CD14-positive monocyte (primary cell): ENCODE measurements at regions not wholly inside any gene's neighbourhood (a gene's known extent, or its start where the extent isn't known, plus 50 kb on each side); places are given as distances from the start of the nearest gene placed in this dataset.
A peak's percentile ranks its signal among the peaks of the same experiment; 100 is the strongest.

Experiments used
- DNase-seq, 3 donors: peaks; one replicate each; pipeline ENCODE4 v3.0.0-alpha.2; 2011 to 2022
- H2AFZ ChIP-seq: 2 replicates; pipeline ENCODE4 v1.6.0; 2012; ENCODE audit warnings: mild to moderate bottlenecking, low read depth, low read length, inconsistent platforms; ENCODE audit not compliant: insufficient read depth, poor library complexity, severe bottlenecking
- H3K27ac ChIP-seq, 2 donors: 1 replicate in 1 of 2; 2 replicates in 1 of 2; pipeline ENCODE4 v1.5.1; 2012 to 2013; ENCODE audit warnings: low read length in 2 of 2, control low read depth in 1 of 2, inconsistent platforms in 1 of 2, low read depth in 1 of 2, mild to moderate bottlenecking in 1 of 2
- H3K27me3 ChIP-seq, 2 donors: one replicate each; pipeline versions ENCODE4 v1.6.0 to v1.6.1; 2011 to 2013; ENCODE audit warnings: low read length in 2 of 2; ENCODE audit not compliant: control insufficient read depth in 2 of 2, insufficient read depth in 2 of 2
- H3K36me3 ChIP-seq, 2 donors: replicated peaks in 1 of 2; 1 replicate in 1 of 2; 2 replicates in 1 of 2; pipeline versions ENCODE4 v1.5.1 to v1.6.1; 2012 to 2013; ENCODE audit warnings: low read length in 2 of 2, control low read depth in 1 of 2, inconsistent platforms in 1 of 2, mild to moderate bottlenecking in 1 of 2; ENCODE audit not compliant: insufficient read depth in 2 of 2, control insufficient read depth in 1 of 2
- H3K4me1 ChIP-seq, 2 donors: 1 replicate in 1 of 2; 2 replicates in 1 of 2; pipeline versions ENCODE4 v1.5.1 to v1.6.1; 2012 to 2013; ENCODE audit warnings: low read length in 2 of 2, control low read depth in 1 of 2, inconsistent platforms in 1 of 2, mild to moderate bottlenecking in 1 of 2, moderate library complexity in 1 of 2; ENCODE audit not compliant: insufficient read depth in 2 of 2, control insufficient read depth in 1 of 2
- H3K4me2 ChIP-seq: replicated peaks from 2 replicates; pipeline ENCODE3; 2012; ENCODE audit warnings: low read length, moderate library complexity, mild to moderate bottlenecking; ENCODE audit not compliant: poor library complexity, severe bottlenecking; ENCODE audit errors: extremely low read depth
- H3K4me3 ChIP-seq, 3 experiments: fragments of 200-600 bp in 1 of 3; sonication (generic) in 1 of 3; replicated peaks in 1 of 3; 1 replicate in 2 of 3; 2 replicates in 1 of 3; pipeline ENCODE4 v1.5.1; 2011 to 2013; ENCODE audit warnings: low read length in 3 of 3, mild to moderate bottlenecking in 3 of 3, control low read depth in 2 of 3, low read depth in 2 of 3, inconsistent platforms in 1 of 3, moderate library complexity in 1 of 3
- H3K79me2 ChIP-seq: 2 replicates; pipeline ENCODE4 v1.6.0; 2012; ENCODE audit warnings: mild to moderate bottlenecking, control low read depth, inconsistent platforms, low read length, moderate library complexity; ENCODE audit not compliant: insufficient read depth
- H3K9ac ChIP-seq: 2 replicates; pipeline ENCODE4 v1.6.0; 2017; ENCODE audit warnings: low read length, mild to moderate bottlenecking; ENCODE audit not compliant: insufficient read depth, poor library complexity, severe bottlenecking
- H3K9me3 ChIP-seq, 2 donors: replicated peaks in 1 of 2; 1 replicate in 1 of 2; 2 replicates in 1 of 2; pipeline versions ENCODE4 v1.5.1 to v1.6.1; 2012 to 2013; ENCODE audit warnings: low read length in 2 of 2, control low read depth in 1 of 2; ENCODE audit not compliant: control insufficient read depth in 1 of 2, insufficient read depth in 1 of 2
- H4K20me1 ChIP-seq: 2 replicates; pipeline ENCODE4 v1.6.0; 2012; ENCODE audit warnings: mild to moderate bottlenecking, low read length, control low read depth, moderate library complexity; ENCODE audit not compliant: insufficient read depth
- H3K27ac Mint-ChIP-seq, 7 donors: one replicate each; pipeline ENCODE4 v1.8.0; 2020; ENCODE audit warnings: mild to moderate bottlenecking in 7 of 7, mixed read lengths in 7 of 7, moderate library complexity in 6 of 7, inconsistent platforms in 2 of 7
- H3K27me3 Mint-ChIP-seq, 3 donors: one replicate each; pipeline ENCODE4 v1.8.0; 2021 to 2022; ENCODE audit warnings: low read depth in 3 of 3, mild to moderate bottlenecking in 3 of 3, mixed read lengths in 3 of 3, moderate library complexity in 3 of 3, inconsistent platforms in 1 of 3
- H3K36me3 Mint-ChIP-seq, 2 donors: one replicate each; pipeline ENCODE4 v1.8.0; 2020; ENCODE audit warnings: mixed read lengths in 2 of 2, inconsistent platforms in 1 of 2, mild to moderate bottlenecking in 1 of 2
- H3K4me1 Mint-ChIP-seq: one replicate; pipeline ENCODE4 v1.8.0; 2020; ENCODE audit warnings: mild to moderate bottlenecking, mixed read lengths
- H3K4me3 Mint-ChIP-seq, 2 donors: one replicate each; pipeline ENCODE4 v1.8.0; 2020; ENCODE audit warnings: mild to moderate bottlenecking in 2 of 2, mixed read lengths in 2 of 2, moderate library complexity in 1 of 2
- H3K9me3 Mint-ChIP-seq, 7 donors: one replicate each; pipeline ENCODE4 v1.8.0; 2020 to 2022; ENCODE audit warnings: mixed read lengths in 7 of 7, mild to moderate bottlenecking in 6 of 7, moderate library complexity in 6 of 7, inconsistent platforms in 2 of 7
- CTCF ChIP-seq: fragments of 200-600 bp; IDR thresholded peaks from one replicate; pipeline ENCODE4 v1.8.0; 2022; ENCODE audit warnings: antibody characterized with exemption, mild to moderate bottlenecking
- WGBS: methylation state at CpG from one replicate; pipeline ENCODE4 v1.1.5; 2013; ENCODE audit warnings: missing lambda C conversion rate; ENCODE audit not compliant: insufficient coverage; 5-methylcytosine and 5-hydroxymethylcytosine counted together
- intact Hi-C, 2 donors: fragments of 100-400 bp; cut with micrococcal nuclease; formaldehyde crosslinking; loops; one replicate each; pipeline versions ENCODE4 v1.15.0 to v1.15.1; 2023

- Histone ChIP-seq H4K20me1 (no peaks in the 10 kb centered on the region), H3K27ac (no peak overlapping the region), H3K79me2 (no peaks in the 10 kb centered on the region), H2AFZ (no peak overlapping the region), H3K27me3 (no peaks in the 10 kb centered on the region), H3K9me3 (no peaks in the 10 kb centered on the region), H3K4me2 (no peak overlapping the region), H3K4me1 (no peaks in the 10 kb centered on the region), H3K36me3 (no peaks in the 10 kb centered on the region), H3K9ac (no peak overlapping the region), H3K4me3 (no peak overlapping the region)
- H3K27ac Mint-ChIP-seq = peak overlapping the region in 1 of 7 donors; percentile 46
- H3K9me3 Mint-ChIP-seq = peaks cover 0 to 9% (median 3%) of the 10 kb centered on the region in 7 donors
- H3K36me3 Mint-ChIP-seq = no peaks in the 10 kb centered on the region
- no peak for DNase-seq
- intact Hi-C loops = no loop called here
- WGBS = 90% methylated on average over 3 of the region's 8 CpGs
- H3K4me3 Mint-ChIP-seq = no peak overlapping the region
- no peaks in the 10 kb centered on the region for H3K27me3 Mint-ChIP-seq
- TF ChIP-seq CTCF = no peak
- H3K4me1 Mint-ChIP-seq = no peaks in the 10 kb centered on the region
These were observed 177.3 kb upstream of the PHYHIPL start for GRCh38 chr10:58998924-58999713.

- no peak overlapping the region for H2AFZ ChIP-seq
- DNase-seq = no peak
- TF ChIP-seq CTCF = no peak
- WGBS = 78% methylated on average over 1 of the region's 1 CpG
- Mint-ChIP-seq H3K4me3 (no peak overlapping the region), H3K4me1 (no peaks in the 10 kb centered on the region), H3K27me3 (no peaks in the 10 kb centered on the region), H3K9me3 (peaks cover 0 to 9% (median 3%) of the 10 kb centered on the region in 7 donors), H3K27ac (no peak overlapping the region), H3K36me3 (no peaks in the 10 kb centered on the region)
- no peak overlapping the region for H3K27ac ChIP-seq
- no peaks in the 10 kb centered on the region for H4K20me1 ChIP-seq
- no peaks in the 10 kb centered on the region for H3K4me1 ChIP-seq
- H3K9me3 ChIP-seq = no peaks in the 10 kb centered on the region
- no peak overlapping the region for H3K9ac ChIP-seq
- no peak overlapping the region for H3K4me3 ChIP-seq
- no peak overlapping the region for H3K4me2 ChIP-seq
- no peaks in the 10 kb centered on the region for H3K79me2 ChIP-seq
- intact Hi-C loops = no loop called here
- H3K36me3 ChIP-seq = no peaks in the 10 kb centered on the region
- H3K27me3 ChIP-seq = no peaks in the 10 kb centered on the region
These were observed 176.1 kb upstream of the PHYHIPL start for GRCh38 chr10:59000162-59000825.
